Astrocyte of the hippocampus (primary cell): ENCODE measurements at regions not wholly inside any gene's neighbourhood (a gene's known extent, or its start where the extent isn't known, plus 50 kb on each side); places are given as distances from the start of the nearest gene placed in this dataset.
A peak's percentile ranks its signal among the peaks of the same experiment; 100 is the strongest.

ENCODE experiments used
- DNase-seq: peaks from one replicate; pipeline ENCODE4 v3.0.0; 2011; ENCODE audit warnings: low read depth, low spot score

GRCh38 chr18:41754332-41754731 is 200.7 kb upstream of the PIK3C3 start:
- no peak for DNase-seq

GRCh38 chr18:41753826-41754225 is 201.2 kb upstream of the PIK3C3 start:
- DNase-seq: no peak

GRCh38 chr18:41752826-41753225 is 202.2 kb upstream of the PIK3C3 start:
- DNase-seq: no peak

GRCh38 chr18:41751652-41752051 is 203.4 kb upstream of the PIK3C3 start:
- DNase-seq: no peak

GRCh38 chr18:41751161-41751560 is 203.9 kb upstream of the PIK3C3 start:
- DNase-seq: no peak

GRCh38 chr18:41747723-41748242 is 207.3 kb upstream of the PIK3C3 start:
- no peak for DNase-seq

- peak; percentile 75 for DNase-seq
Observed at GRCh38 chr18:41745166-41746049, 209.6 kb upstream of the PIK3C3 start.

GRCh38 chr18:41744421-41745030 is 210.5 kb upstream of the PIK3C3 start:
- DNase-seq: peak; percentile 30

GRCh38 chr18:41737218-41737617 is 217.8 kb upstream of the PIK3C3 start:
- DNase-seq: no peak

- DNase-seq: no peak
Observed at GRCh38 chr18:41734917-41735316, 220.1 kb upstream of the PIK3C3 start.

- no peak for DNase-seq
Observed at GRCh38 chr18:41732356-41732755, 222.7 kb upstream of the PIK3C3 start.

- no peak for DNase-seq
Observed at GRCh38 chr18:41731884-41732283, 223.2 kb upstream of the PIK3C3 start.

- DNase-seq: no peak
Observed at GRCh38 chr18:41724195-41724594, 230.8 kb upstream of the PIK3C3 start.

- no peak for DNase-seq
Observed at GRCh38 chr18:41721103-41721790, 233.8 kb upstream of the PIK3C3 start.

- DNase-seq: no peak
Observed at GRCh38 chr18:41720226-41720625, 234.8 kb upstream of the PIK3C3 start.

GRCh38 chr18:41719808-41720207 is 235.2 kb upstream of the PIK3C3 start:
- DNase-seq: no peak

GRCh38 chr18:41714872-41715271 is 240.2 kb upstream of the PIK3C3 start:
- no peak for DNase-seq

GRCh38 chr18:41713969-41714825 is 240.8 kb upstream of the PIK3C3 start:
- DNase-seq: no peak

GRCh38 chr18:41706301-41706700 is 248.7 kb upstream of the PIK3C3 start:
- DNase-seq: no peak

GRCh38 chr18:41703744-41704530 is 251.1 kb upstream of the PIK3C3 start:
- DNase-seq: peak; percentile 50

GRCh38 chr18:41700416-41700815 is 254.6 kb upstream of the PIK3C3 start:
- DNase-seq: no peak
